PC-3 (cell line): ENCODE measurements at regions not wholly inside any gene's neighbourhood (a gene's known extent, or its start where the extent isn't known, plus 50 kb on each side); places are given as distances from the start of the nearest gene placed in this dataset.

Experiments
- ATAC-seq: fragments of 200-7000 bp; cut with Tn5 transposase; 2 replicates; pipeline ENCODE4 v1.9.1; 2020; ENCODE audit warnings: mild to moderate bottlenecking, moderate library complexity
- BruUV-seq: library from RNA; stranded (reverse); fragments of 400-500 nt; replicated peaks from 2 replicates; lab custom pipeline; 2021; lab: Mats Ljungman, UMichigan
- CTCF ChIA-PET: fragments of 300-600 bp; sonication (Branson Sonifier 250); formaldehyde crosslinking; loops from one replicate; lab custom pipeline; 2022; ENCODE audit warnings: antibody characterized with exemption; lab: Charles Lee
- POLR2A ChIA-PET: fragments of 300-600 bp; sonication (Branson Sonifier 250); formaldehyde crosslinking; loops from one replicate; lab custom pipeline; 2022; ENCODE audit warnings: antibody characterized with exemption; ENCODE audit not compliant: unreplicated experiment; lab: Charles Lee
- DNase-seq: peaks from one replicate; pipeline ENCODE4 v3.0.0-alpha.2; 2015
- H2AFZ ChIP-seq: fragments of 300-600 bp; sonication (generic); 2 replicates; pipeline ENCODE4 v1.6.0; 2016; ENCODE audit warnings: antibody characterized with exemption, low read length
- H3F3A ChIP-seq: fragments of 300-600 bp; sonication (generic); one replicate; pipeline ENCODE4 v1.6.0; 2017; ENCODE audit warnings: antibody characterized with exemption, low read length, control low read depth, mild to moderate bottlenecking; ENCODE audit not compliant: unreplicated experiment
- H3K27ac ChIP-seq: fragments of 300-600 bp; sonication (generic); 2 replicates; pipeline ENCODE4 v1.5.1; 2016; ENCODE audit warnings: mild to moderate bottlenecking, low read length
- H3K27me3 ChIP-seq: fragments of 300-600 bp; sonication (generic); 2 replicates; pipeline ENCODE4 v1.6.1; 2016; ENCODE audit warnings: low read length, mixed read lengths
- H3K36me3 ChIP-seq: fragments of 300-600 bp; sonication (generic); 2 replicates; pipeline ENCODE4 v1.6.1; 2016; ENCODE audit warnings: low read depth, mixed run types, low read length, mixed read lengths
- H3K4me1 ChIP-seq: fragments of 300-600 bp; sonication (generic); 2 replicates; pipeline ENCODE4 v1.5.1; 2016; ENCODE audit warnings: low read length; ENCODE audit not compliant: insufficient read depth
- H3K4me2 ChIP-seq: fragments of 300-600 bp; sonication (generic); 2 replicates; pipeline ENCODE4 v1.6.0; 2016; ENCODE audit warnings: low read length
- H3K4me3 ChIP-seq: fragments of 300-600 bp; sonication (generic); 2 replicates; pipeline ENCODE4 v1.5.1; 2016; ENCODE audit warnings: mild to moderate bottlenecking, low read length, mixed read lengths
- H3K79me2 ChIP-seq: fragments of 300-600 bp; sonication (generic); 2 replicates; pipeline ENCODE4 v1.6.1; 2017; ENCODE audit warnings: low read length, mixed read lengths
- H3K9ac ChIP-seq: fragments of 300-600 bp; sonication (generic); 2 replicates; pipeline ENCODE4 v1.6.0; 2016; ENCODE audit warnings: mild to moderate bottlenecking, low read length
- H3K9me2 ChIP-seq: fragments of 300-600 bp; sonication (generic); replicated peaks from 2 replicates; pipeline ENCODE4 v1.6.1; 2016; ENCODE audit warnings: mixed run types, low read length, mixed read lengths
- H3K9me3 ChIP-seq: fragments of 300-600 bp; sonication (generic); 2 replicates; pipeline ENCODE4 v1.6.1; 2016; ENCODE audit warnings: low read length, mixed read lengths
- H4K20me1 ChIP-seq: fragments of 300-600 bp; sonication (generic); 2 replicates; pipeline ENCODE4 v1.6.1; 2016; ENCODE audit warnings: low read length, mixed read lengths
- CTCF ChIP-seq: fragments of 300-600 bp; sonication (generic); conservative IDR thresholded peaks from 2 replicates; pipeline ENCODE4 v1.5.1; 2017; ENCODE audit warnings: antibody characterized with exemption, low read depth, mild to moderate bottlenecking, low read length
- EZH2 ChIP-seq: fragments of 300-600 bp; sonication (generic); IDR thresholded peaks from one replicate; pipeline ENCODE4 v1.6.1; 2017; ENCODE audit warnings: antibody characterized with exemption, mild to moderate bottlenecking, low read length; ENCODE audit not compliant: unreplicated experiment
- EZH2phosphoT487 ChIP-seq: fragments of 300-600 bp; sonication (generic); IDR thresholded peaks from 2 replicates; pipeline ENCODE4 v1.6.1; 2018; ENCODE audit warnings: mild to moderate bottlenecking, antibody characterized with exemption, low read length, borderline replicate concordance
- intact Hi-C: fragments of 100-400 bp; cut with micrococcal nuclease; formaldehyde crosslinking; loops from 2 replicates; pipeline ENCODE4 v1.9.0; 2023

- ChIA-PET POLR2A (no interaction called here), CTCF (no interaction called here)
- no peaks in the 10 kb centered on the region for H3K36me3 ChIP-seq
- H3K4me2 ChIP-seq, result no peak overlapping the region
- intact Hi-C loops, result no loop called here
- H3F3A ChIP-seq, result no peaks in the 10 kb centered on the region
- H3K9me2 ChIP-seq, result no peaks in the 10 kb centered on the region
- no peak overlapping the region for H3K4me3 ChIP-seq
- H3K79me2 ChIP-seq, result no peaks in the 10 kb centered on the region
- DNase-seq (no peak), ATAC-seq (no peak)
- no TSS peak for BruUV-seq
- TF ChIP-seq EZH2 (no peak), CTCF (no peak), EZH2phosphoT487 (no peak)
- H3K9ac ChIP-seq, result no peak overlapping the region
- H3K4me1 ChIP-seq, result no peaks in the 10 kb centered on the region
- H2AFZ ChIP-seq, result no peak overlapping the region
- H3K27me3 ChIP-seq, result no peaks in the 10 kb centered on the region
- no peak overlapping the region for H3K27ac ChIP-seq
- H4K20me1 ChIP-seq, result no peaks in the 10 kb centered on the region
- H3K9me3 ChIP-seq, result no peaks in the 10 kb centered on the region
Measured at GRCh38 chr1:108042610-108043009, 77.6 kb upstream of the VAV3 start.

- no peaks in the 10 kb centered on the region for H3K4me1 ChIP-seq
- no peak for TF ChIP-seq CTCF
- no peak for TF ChIP-seq EZH2phosphoT487
- TF ChIP-seq EZH2, result no peak
- no peaks in the 10 kb centered on the region for H3F3A ChIP-seq
- ChIA-PET CTCF (no interaction called here), POLR2A (no interaction called here)
- H2AFZ ChIP-seq, result no peak overlapping the region
- DNase-seq, result no peak
- H3K9me3 ChIP-seq, result no peaks in the 10 kb centered on the region
- no peak overlapping the region for H3K4me3 ChIP-seq
- ATAC-seq, result no peak
- no peak overlapping the region for H3K27ac ChIP-seq
- H3K79me2 ChIP-seq, result no peaks in the 10 kb centered on the region
- H3K9me2 ChIP-seq, result no peaks in the 10 kb centered on the region
- H4K20me1 ChIP-seq, result no peaks in the 10 kb centered on the region
- no peak overlapping the region for H3K9ac ChIP-seq
- H3K27me3 ChIP-seq, result no peaks in the 10 kb centered on the region
- no peaks in the 10 kb centered on the region for H3K36me3 ChIP-seq
- intact Hi-C loops, result no loop called here
- BruUV-seq, result no TSS peak
- no peak overlapping the region for H3K4me2 ChIP-seq
Measured at GRCh38 chr1:108041360-108042142, 76.6 kb upstream of the VAV3 start.

GRCh38 chr1:108038653-108039236, 73.8 kb upstream of the VAV3 start:
- H3K9ac ChIP-seq, result no peak overlapping the region
- H2AFZ ChIP-seq, result no peak overlapping the region
- no peaks in the 10 kb centered on the region for H3K9me2 ChIP-seq
- H3K9me3 ChIP-seq, result no peaks in the 10 kb centered on the region
- POLR2A ChIA-PET, result no interaction called here
- no peaks in the 10 kb centered on the region for H3K36me3 ChIP-seq
- no peaks in the 10 kb centered on the region for H3K79me2 ChIP-seq
- ATAC-seq (no peak), DNase-seq (no peak)
- no peaks in the 10 kb centered on the region for H3F3A ChIP-seq
- no peak overlapping the region for H3K4me3 ChIP-seq
- TF ChIP-seq EZH2phosphoT487 (no peak), CTCF (no peak), EZH2 (no peak)
- no peaks in the 10 kb centered on the region for H4K20me1 ChIP-seq
- peaks cover 14% of the 10 kb centered on the region for H3K4me1 ChIP-seq
- no peak overlapping the region for H3K27ac ChIP-seq
- BruUV-seq, result no TSS peak
- H3K27me3 ChIP-seq, result no peaks in the 10 kb centered on the region
- CTCF ChIA-PET, result no interaction called here
- H3K4me2 ChIP-seq, result no peak overlapping the region
- intact Hi-C loops, result no loop called here
